ENCODE measurements at regions not wholly inside any gene's neighbourhood (a gene's known extent, or its start where the extent isn't known, plus 50 kb on each side); places are given as distances from the start of the nearest gene placed in this dataset.

- H3K27ac ChIP-seq (ENCODE audit: low read depth, low read length, poor library complexity, severe bottlenecking): no peak overlapping the region
- H3K9me3 ChIP-seq (ENCODE audit: low read length): no peaks in the 10 kb centered on the region
- no peaks in the 10 kb centered on the region for H3K79me2 ChIP-seq (ENCODE audit: insufficient read depth, low read length)
- no peak overlapping the region for H3K9ac ChIP-seq (ENCODE audit: low read length)
- H3F3A ChIP-seq (ENCODE audit: insufficient read depth, low read length): no peaks in the 10 kb centered on the region
- H3K4me1 ChIP-seq (ENCODE audit: insufficient read depth, low read length, severe bottlenecking): no peaks in the 10 kb centered on the region
- no peak overlapping the region for H2AFZ ChIP-seq (ENCODE audit: low read length)
- H4K20me1 ChIP-seq (ENCODE audit: insufficient read depth, low read length): no peaks in the 10 kb centered on the region
- no peaks in the 10 kb centered on the region for H3K27me3 ChIP-seq (ENCODE audit: insufficient read depth, low read length)
- no peaks in the 10 kb centered on the region for H3K9me2 ChIP-seq (ENCODE audit: low read depth, low read length)
- no peak for TF ChIP-seq EZH2 (IDR thresholded peaks at IDR 0.05; ENCODE audit: borderline replicate concordance, low read length)
- no peak for TF ChIP-seq CTCF (IDR thresholded peaks at IDR 0.05; ENCODE audit: low read length)
- H3K4me2 ChIP-seq (ENCODE audit: low read length): no peak overlapping the region
- no peak overlapping the region for H3K4me3 ChIP-seq (ENCODE audit: low read depth, low read length, poor library complexity, severe bottlenecking)
- no peaks in the 10 kb centered on the region for H3K36me3 ChIP-seq (ENCODE audit: insufficient read depth, low read length)
Observed at GRCh38 chr9:108634672-108635462, 220.9 kb downstream of the ACTL7B start.

- Histone ChIP-seq H3K4me1 (ENCODE audit: insufficient read depth, low read length, severe bottlenecking) (no peaks in the 10 kb centered on the region), H3K27ac (ENCODE audit: low read depth, low read length, poor library complexity, severe bottlenecking) (no peak overlapping the region), H3K27me3 (ENCODE audit: insufficient read depth, low read length) (no peaks in the 10 kb centered on the region), H2AFZ (ENCODE audit: low read length) (no peak overlapping the region), H3F3A (ENCODE audit: insufficient read depth, low read length) (no peaks in the 10 kb centered on the region), H3K9ac (ENCODE audit: low read length) (no peak overlapping the region), H3K9me3 (ENCODE audit: low read length) (no peaks in the 10 kb centered on the region), H3K4me2 (ENCODE audit: low read length) (no peak overlapping the region), H3K9me2 (ENCODE audit: low read depth, low read length) (no peaks in the 10 kb centered on the region), H3K36me3 (ENCODE audit: insufficient read depth, low read length) (no peaks in the 10 kb centered on the region), H3K4me3 (ENCODE audit: low read depth, low read length, poor library complexity, severe bottlenecking) (no peak overlapping the region), H3K79me2 (ENCODE audit: insufficient read depth, low read length) (no peaks in the 10 kb centered on the region), H4K20me1 (ENCODE audit: insufficient read depth, low read length) (no peaks in the 10 kb centered on the region)
- TF ChIP-seq CTCF (IDR thresholded peaks at IDR 0.05; ENCODE audit: low read length) (no peak), EZH2 (IDR thresholded peaks at IDR 0.05; ENCODE audit: borderline replicate concordance, low read length) (no peak)
Observed at GRCh38 chr9:108634204-108634603, 221.6 kb downstream of the ACTL7B start.

- Histone ChIP-seq H4K20me1 (ENCODE audit: insufficient read depth, low read length) (no peaks in the 10 kb centered on the region), H2AFZ (ENCODE audit: low read length) (no peak overlapping the region), H3K4me1 (ENCODE audit: insufficient read depth, low read length, severe bottlenecking) (no peaks in the 10 kb centered on the region), H3K9ac (ENCODE audit: low read length) (no peak overlapping the region), H3K9me3 (ENCODE audit: low read length) (no peaks in the 10 kb centered on the region), H3K4me2 (ENCODE audit: low read length) (no peak overlapping the region), H3F3A (ENCODE audit: insufficient read depth, low read length) (no peaks in the 10 kb centered on the region), H3K4me3 (ENCODE audit: low read depth, low read length, poor library complexity, severe bottlenecking) (no peak overlapping the region), H3K27ac (ENCODE audit: low read depth, low read length, poor library complexity, severe bottlenecking) (no peak overlapping the region), H3K9me2 (ENCODE audit: low read depth, low read length) (no peaks in the 10 kb centered on the region), H3K27me3 (ENCODE audit: insufficient read depth, low read length) (no peaks in the 10 kb centered on the region), H3K79me2 (ENCODE audit: insufficient read depth, low read length) (no peaks in the 10 kb centered on the region), H3K36me3 (ENCODE audit: insufficient read depth, low read length) (no peaks in the 10 kb centered on the region)
- TF ChIP-seq EZH2 (IDR thresholded peaks at IDR 0.05; ENCODE audit: borderline replicate concordance, low read length): no peak
- no peak for TF ChIP-seq CTCF (IDR thresholded peaks at IDR 0.05; ENCODE audit: low read length)
Observed at GRCh38 chr9:108631496-108632285, 224.1 kb downstream of the ACTL7B start.

Measured in OCI-LY1 (cell line).